K562 (cell line): ENCODE measurements at regions not wholly inside any gene's neighbourhood (a gene's known extent, or its start where the extent isn't known, plus 50 kb on each side); places are given as distances from the start of the nearest gene placed in this dataset.

Experiments
- ATAC-seq: fragments of 200-7000 bp; cut with Tn5 transposase; 3 replicates; pipeline ENCODE4 v1.9.1; 2020; ENCODE audit warnings: moderate library complexity
- BruUV-seq: library from RNA; stranded (reverse); fragments of 400-500 nt; replicated peaks from 2 replicates; lab custom pipeline; 2021; lab: Mats Ljungman, UMichigan
- CTCF ChIA-PET: fragments of 300-600 bp; formaldehyde crosslinking; extraction: SDS; loops from one replicate; lab custom pipeline; 2021; ENCODE audit warnings: low intra/inter-chr PET ratio; lab: Yijun Ruan, JAX
- POLR2A ChIA-PET: fragments of 300-600, 350-650 bp; sonication (Branson Sonifier 250); formaldehyde crosslinking; extraction: SDS; loops from one replicate; lab custom pipeline; 2021; ENCODE audit warnings: antibody characterized with exemption, inconsistent platforms; lab: Yijun Ruan, JAX
- DNase-seq, 4 experiments: peaks; one replicate each; pipeline versions ENCODE4 v3.0.0 to v3.0.0-alpha.2; 2011 to 2018; ENCODE audit warnings: low spot score in 3 of 4, mixed read lengths in 3 of 4; ENCODE audit errors: extremely low read depth in 1 of 4
- FAIRE-seq: peaks from 2 replicates; lab custom pipeline; 2011; peaks lifted over from hg19 to GRCh38; lab: Jason Lieb, UNC
- H2AFZ ChIP-seq: 2 replicates; pipeline ENCODE4 v1.6.0; 2011; ENCODE audit warnings: low read depth, low read length, control low read depth, inconsistent platforms
- H3K27ac ChIP-seq: fragments of 200-600 bp; 3 replicates; pipeline ENCODE4 v1.8.0; 2011; ENCODE audit warnings: low read depth, mild to moderate bottlenecking, control low read depth, inconsistent platforms, low read length, moderate library complexity, mixed read lengths; ENCODE audit errors: extremely low read depth
- H3K27me3 ChIP-seq, 2 experiments: fragments of 300-600 bp in 1 of 2; 2 replicates in 1 of 2; 3 replicates in 1 of 2; pipeline versions ENCODE4 v1.6.0 to v1.8.0; 2011; ENCODE audit warnings: inconsistent platforms in 2 of 2, low read length in 2 of 2, mild to moderate bottlenecking in 1 of 2, mixed read lengths in 1 of 2, moderate library complexity in 1 of 2; ENCODE audit not compliant: control insufficient read depth in 2 of 2, insufficient read depth in 2 of 2
- H3K36me3 ChIP-seq: fragments of 300-600 bp; 3 replicates; pipeline ENCODE4 v1.8.0; 2011; ENCODE audit warnings: mild to moderate bottlenecking, low read length, inconsistent platforms; ENCODE audit not compliant: control insufficient read depth, insufficient read depth
- H3K4me1 ChIP-seq, 2 experiments: fragments of 200-600 bp in 1 of 2; replicated peaks in 1 of 2; 2 replicates in 1 of 2; 3 replicates in 1 of 2; pipeline versions ENCODE4 v1.5.1 to v1.8.0; 2011; ENCODE audit warnings: inconsistent platforms in 2 of 2, low read length in 2 of 2, mild to moderate bottlenecking in 1 of 2, mixed read lengths in 1 of 2, moderate library complexity in 1 of 2; ENCODE audit not compliant: control insufficient read depth in 2 of 2, insufficient read depth in 2 of 2
- H3K4me2 ChIP-seq: 2 replicates; pipeline ENCODE4 v1.6.1; 2011; ENCODE audit warnings: low read length, control low read depth, inconsistent platforms, mixed read lengths; ENCODE audit not compliant: insufficient read depth
- H3K4me3 ChIP-seq: fragments of 200-600 bp; sonication (generic), shearing (Covaris generic); 2 replicates; pipeline ENCODE4 v1.5.1; 2016; ENCODE audit warnings: control low read depth, inconsistent platforms
- H3K79me2 ChIP-seq: fragments of 200-600 bp; 3 replicates; pipeline ENCODE4 v1.8.0; 2011; ENCODE audit warnings: low read length, inconsistent platforms; ENCODE audit not compliant: control insufficient read depth, insufficient read depth
- H3K9ac ChIP-seq, 2 experiments: 2 replicates each; pipeline versions ENCODE4 v1.6.0 to v1.6.1; 2011; ENCODE audit warnings: low read depth in 2 of 2, low read length in 2 of 2, control low read depth in 1 of 2, inconsistent platforms in 1 of 2, mild to moderate bottlenecking in 1 of 2, mixed read lengths in 1 of 2; ENCODE audit not compliant: insufficient read depth in 1 of 2
- H3K9me1 ChIP-seq: one replicate; pipeline ENCODE4 v1.6.0; 2011; ENCODE audit warnings: inconsistent platforms, mild to moderate bottlenecking, low read length, moderate library complexity; ENCODE audit not compliant: control insufficient read depth, insufficient read depth
- H3K9me3 ChIP-seq: replicated peaks from 2 replicates; pipeline ENCODE4 v1.5.1; 2011; ENCODE audit warnings: low read depth, low read length, inconsistent platforms; ENCODE audit not compliant: control insufficient read depth, insufficient read depth
- H4K20me1 ChIP-seq: replicated peaks from 2 replicates; pipeline ENCODE4 v1.6.1; 2011; ENCODE audit warnings: low read length, inconsistent platforms, mixed read lengths; ENCODE audit not compliant: control insufficient read depth, insufficient read depth
- ASH1L ChIP-seq: fragments of 450-650 bp; IDR thresholded peaks from 2 replicates; pipeline ENCODE4 v1.6.1; 2018; ENCODE audit warnings: borderline replicate concordance, mild to moderate bottlenecking, low read depth; ENCODE audit not compliant: partially characterized antibody
- C11orf30 ChIP-seq: fragments of 450-650 bp; IDR thresholded peaks from 2 replicates; pipeline ENCODE4 v1.6.1; 2016; ENCODE audit warnings: low read depth, mild to moderate bottlenecking
- FOXP1 ChIP-seq: sonication (generic); formaldehyde crosslinking; IDR thresholded peaks from 2 replicates; pipeline ENCODE4 v1.8.0; 2022; ENCODE audit warnings: mild to moderate bottlenecking, missing genetic modification reagents
- GABPA ChIP-seq: fragments of 200-800 bp; sonication (Bioruptor generic); conservative IDR thresholded peaks from 2 replicates; pipeline ENCODE4 v1.6.1; 2016; ENCODE audit warnings: low read depth, missing genetic modification characterization, missing compliant biosample characterization
- HINFP ChIP-seq: fragments of 450-650 bp; conservative IDR thresholded peaks from 2 replicates; pipeline ENCODE4 v1.6.1; 2016; ENCODE audit warnings: missing genetic modification characterization, low read depth, mild to moderate bottlenecking, control low read depth, missing compliant biosample characterization
- IFI16 ChIP-seq: fragments of 250-450 bp; sonication (Bioruptor Pico); IDR thresholded peaks from 2 replicates; pipeline ENCODE4 v2.1.2; 2022; ENCODE audit warnings: mild to moderate bottlenecking, inconsistent platforms
- IRF2 ChIP-seq: sonication (generic); formaldehyde crosslinking; IDR thresholded peaks from 2 replicates; pipeline ENCODE4 v1.8.1; 2022; ENCODE audit warnings: mild to moderate bottlenecking, missing genetic modification reagents
- NCOA1 ChIP-seq: fragments of 450-650 bp; IDR thresholded peaks from 2 replicates; pipeline ENCODE4 v1.6.1; 2016; ENCODE audit warnings: low read depth
- PHF21A ChIP-seq: fragments of 450-650 bp; IDR thresholded peaks from 2 replicates; pipeline ENCODE4 v1.6.1; 2017; ENCODE audit warnings: low read depth, borderline replicate concordance
- TFAM ChIP-seq: fragments of 250-450 bp; sonication (Bioruptor Pico); conservative IDR thresholded peaks from 2 replicates; pipeline ENCODE4 v1.5.0; 2021; ENCODE audit warnings: mild to moderate bottlenecking, moderate library complexity
- WGBS: fragments of 100-300 bp; shearing (Covaris generic); methylation state at CpG from one replicate; pipeline ENCODE4 v1.1.6; 2016; ENCODE audit warnings: low coverage, mixed read lengths; ENCODE audit not compliant: insufficient coverage; ENCODE audit errors: missing lambda C conversion rate; 5-methylcytosine and 5-hydroxymethylcytosine counted together
- in situ Hi-C: fragments of 300-500 bp; cut with MboI; formaldehyde crosslinking; loops from 4 replicates; pipeline ENCODE4 v1.15.0; 2018; ENCODE audit warnings: inconsistent platforms, mixed read lengths
- intact Hi-C: fragments of 100-400 bp; cut with micrococcal nuclease; formaldehyde crosslinking; loops from 2 replicates; pipeline ENCODE4 v1.14.2; 2022
- TF ChIP-seq, protein P1 (sequence below): sonication (generic); formaldehyde crosslinking; IDR thresholded peaks from 2 replicates; pipeline ENCODE4 v1.8.0; 2023; ENCODE audit warnings: mild to moderate bottlenecking, missing genetic modification reagents

DNA sequence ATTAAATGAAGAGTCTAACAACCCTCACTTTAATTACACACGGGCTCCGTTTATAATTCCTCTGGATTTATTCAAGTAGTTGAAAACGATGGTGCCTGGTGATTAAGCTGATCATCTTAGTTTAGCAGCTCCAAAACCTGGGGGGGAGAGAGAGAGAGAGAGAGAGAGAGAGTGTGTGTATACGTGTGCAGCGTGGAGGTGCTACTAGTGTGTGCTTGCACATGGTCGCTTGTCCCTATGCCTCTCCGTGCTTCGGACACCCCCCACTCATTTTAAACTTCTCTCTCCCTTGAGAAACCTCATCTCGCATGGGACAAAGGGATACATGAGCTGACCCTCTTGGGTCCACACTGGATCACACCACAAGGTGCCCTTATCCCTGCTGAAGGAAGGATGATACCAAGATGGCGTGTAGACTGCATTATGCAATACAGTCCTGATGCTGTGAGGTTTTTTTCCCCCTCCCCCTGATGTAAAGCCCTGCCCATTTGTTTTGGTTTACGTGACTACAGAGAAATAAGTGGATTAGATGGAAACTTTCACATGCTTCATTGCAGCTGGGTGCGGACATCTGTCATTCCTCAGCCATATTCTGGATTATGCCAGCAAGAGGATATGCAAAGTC, 320.8 kb downstream of the ZNF536 start:
- in situ Hi-C loops: no loop called here
- no peak for ATAC-seq
- under 1% methylated on average over 11 of the region's 12 CpGs for WGBS
- CTCF ChIA-PET: no interaction called here
- TF ChIP-seq GABPA (no peak), PHF21A (no peak), IFI16 (no peak), IRF2 (CRISPR knock-in tag) (no peak), FOXP1 (CRISPR knock-in tag) (no peak), NCOA1 (no peak), C11orf30 (no peak), ASH1L (no peak), TFAM (CRISPR knock-in tag) (no peak), HINFP (tag) (no peak)
- TF ChIP-seq, protein P1, sequence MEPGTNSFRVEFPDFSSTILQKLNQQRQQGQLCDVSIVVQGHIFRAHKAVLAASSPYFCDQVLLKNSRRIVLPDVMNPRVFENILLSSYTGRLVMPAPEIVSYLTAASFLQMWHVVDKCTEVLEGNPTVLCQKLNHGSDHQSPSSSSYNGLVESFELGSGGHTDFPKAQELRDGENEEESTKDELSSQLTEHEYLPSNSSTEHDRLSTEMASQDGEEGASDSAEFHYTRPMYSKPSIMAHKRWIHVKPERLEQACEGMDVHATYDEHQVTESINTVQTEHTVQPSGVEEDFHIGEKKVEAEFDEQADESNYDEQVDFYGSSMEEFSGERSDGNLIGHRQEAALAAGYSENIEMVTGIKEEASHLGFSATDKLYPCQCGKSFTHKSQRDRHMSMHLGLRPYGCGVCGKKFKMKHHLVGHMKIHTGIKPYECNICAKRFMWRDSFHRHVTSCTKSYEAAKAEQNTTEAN (CRISPR knock-in tag): no peak
- TF ChIP-seq, all 486 proteins: peak for 0
- no TSS peak for BruUV-seq
- intact Hi-C loops: no loop called here
- Histone ChIP-seq H3K4me3 (no peak overlapping the region), H3K79me2 (no peaks in the 10 kb centered on the region), H3K9ac (no peak overlapping the region), H4K20me1 (no peaks in the 10 kb centered on the region; the same call in 1 of the 2 replicates), H3K4me1 (no peaks in the 10 kb centered on the region), H3K36me3 (no peaks in the 10 kb centered on the region), H3K9me3 (no peaks in the 10 kb centered on the region), H3K27ac (no peak overlapping the region), H2AFZ (no peak overlapping the region), H3K27me3 (peaks cover 7 to 9% of the 10 kb centered on the region in 2 experiments; a peak in 4 of 5 replicates), H3K4me2 (no peak overlapping the region), H3K9me1 (no peaks in the 10 kb centered on the region)
- DNase-seq (no peak), FAIRE-seq (no peak)
- POLR2A ChIA-PET: no interaction called here
